ENCODE measurements at regions not wholly inside any gene's neighbourhood (a gene's known extent, or its start where the extent isn't known, plus 50 kb on each side); places are given as distances from the start of the nearest gene placed in this dataset.
"Not testable (repeated sequence)": the region's sequence is repeated elsewhere in the genome, so short reads cannot be mapped to it uniquely, and the experiment has no call there.

DNA sequence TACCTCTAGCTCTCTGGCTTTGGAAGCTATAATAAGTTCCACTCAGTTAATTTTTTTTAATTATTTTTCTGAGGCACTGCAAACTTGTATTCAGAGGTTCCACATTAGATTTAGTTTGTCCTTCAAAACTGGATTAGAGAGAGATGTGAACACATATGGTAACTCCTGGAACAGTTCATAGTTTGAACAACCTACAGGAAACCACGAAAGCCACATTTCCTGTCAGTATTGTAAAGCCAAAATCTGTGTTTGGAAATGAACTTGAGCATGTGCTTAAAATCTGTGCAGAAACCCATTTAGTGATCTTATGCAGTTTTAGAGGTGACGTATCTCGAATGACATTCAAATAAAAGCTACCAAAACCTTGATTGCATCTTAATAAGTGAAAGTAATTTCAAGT is 1952.0 kb downstream of the OLFM4 start:
- DNase-seq (ENCODE audit: insufficient read length, low spot score) (no peak), FAIRE-seq (no peak)

DNA sequence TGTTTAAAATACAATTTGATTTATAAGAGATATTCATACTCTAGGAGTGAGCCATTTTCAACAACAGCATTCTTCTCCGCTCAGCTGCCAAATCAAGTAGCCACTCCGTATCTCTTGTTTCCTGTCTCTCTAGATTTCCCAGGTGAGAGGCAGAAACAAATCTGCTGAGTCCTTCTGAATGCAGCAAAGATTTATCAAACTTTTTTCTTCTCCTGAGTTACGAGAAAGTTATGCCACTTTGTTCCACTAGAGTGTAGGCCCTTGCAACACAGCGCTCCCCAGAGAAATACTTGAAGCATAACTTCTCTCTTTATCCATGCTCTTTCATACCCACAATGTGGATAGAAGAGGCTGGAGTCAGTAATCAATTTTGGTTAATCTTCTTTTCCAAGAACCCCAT is 1960.8 kb downstream of the OLFM4 start:
- FAIRE-seq (no peak), DNase-seq (ENCODE audit: insufficient read length, low spot score) (no peak)

GRCh38 chr13:54999399-54999907 is 1970.8 kb downstream of the OLFM4 start:
- FAIRE-seq (no peak), DNase-seq (ENCODE audit: insufficient read length, low spot score) (no peak)

DNA sequence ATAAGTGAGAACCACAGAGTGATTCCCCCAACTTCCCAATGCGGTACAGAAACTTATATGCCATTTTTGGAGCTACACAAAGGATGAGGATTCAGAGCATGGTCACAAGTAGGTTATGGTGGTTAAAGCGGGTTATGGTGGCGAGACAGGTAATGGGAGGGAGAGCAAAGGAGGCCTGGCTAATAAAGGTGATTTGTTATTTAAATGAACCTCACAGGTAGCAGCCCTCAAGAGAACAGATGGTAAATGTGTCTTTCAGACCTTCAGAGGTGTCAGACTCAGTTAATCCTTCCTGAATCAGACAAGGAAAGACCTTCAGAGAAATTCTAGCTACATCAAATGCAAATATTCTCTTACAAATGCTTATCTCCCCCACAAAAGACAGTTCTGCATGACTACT is 1971.4 kb downstream of the OLFM4 start:
- DNase-seq (ENCODE audit: insufficient read length, low spot score) (no peak), FAIRE-seq (no peak)

- FAIRE-seq (no peak), DNase-seq (ENCODE audit: insufficient read length, low spot score) (no peak)
Measured at GRCh38 chr13:55000844-55001243, 1972.2 kb downstream of the OLFM4 start.

DNA sequence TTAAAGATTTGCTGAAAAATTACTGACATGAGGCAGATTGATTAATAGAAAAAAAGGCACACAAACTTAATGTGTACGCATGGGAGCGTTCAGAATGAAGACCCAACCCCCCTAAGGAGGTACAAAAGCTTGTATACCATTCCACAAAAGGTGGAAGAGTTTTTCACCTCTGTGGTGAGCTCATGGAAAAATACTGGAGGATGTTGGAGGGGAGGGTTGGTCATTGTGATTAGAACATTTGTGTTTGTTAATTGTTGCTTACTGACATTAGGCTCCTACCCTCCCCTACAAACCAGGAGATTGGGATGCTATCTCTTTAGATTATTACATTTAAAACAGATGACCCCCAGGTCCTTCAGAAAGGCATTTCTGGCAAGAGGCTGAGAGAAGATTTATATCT is 1973.3 kb downstream of the OLFM4 start:
- FAIRE-seq (no peak), DNase-seq (ENCODE audit: insufficient read length, low spot score) (no peak)

DNA sequence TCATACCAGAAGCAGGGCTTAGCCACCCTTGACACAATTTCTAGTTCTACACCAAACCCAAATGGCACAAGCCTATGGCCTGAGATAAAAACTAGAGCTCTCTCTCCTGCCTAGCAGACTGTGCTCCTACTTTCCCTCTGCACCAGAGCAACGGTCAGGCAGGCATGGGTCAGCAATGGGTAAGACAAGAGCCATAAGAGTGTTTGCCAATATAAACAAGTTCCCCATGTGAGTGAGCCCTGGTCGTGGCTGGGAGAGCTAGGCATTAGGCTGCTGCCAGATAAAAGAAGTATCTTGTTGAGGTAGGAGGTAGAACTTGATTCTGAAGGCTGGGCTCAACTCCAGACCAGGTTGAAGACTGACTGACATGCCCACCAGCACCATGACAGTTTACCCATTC is 1979.1 kb downstream of the OLFM4 start:
- DNase-seq (ENCODE audit: insufficient read length, low spot score) (no peak), FAIRE-seq (no peak)

GRCh38 chr13:55013051-55013450 is 1984.4 kb downstream of the OLFM4 start:
- FAIRE-seq (no peak), DNase-seq (ENCODE audit: insufficient read length, low spot score) (no peak)

- FAIRE-seq (no peak), DNase-seq (ENCODE audit: insufficient read length, low spot score) (no peak)
Measured at GRCh38 chr13:55029280-55029679, 2000.7 kb downstream of the OLFM4 start.

- DNase-seq (ENCODE audit: insufficient read length, low spot score) (no peak), FAIRE-seq (no peak)
Measured at GRCh38 chr13:55038230-55038629, 2009.6 kb downstream of the OLFM4 start.

- FAIRE-seq; DNase-seq (ENCODE audit: insufficient read length, low spot score): not testable (repeated sequence)
Measured at GRCh38 chr13:55053891-55054550, 2025.4 kb downstream of the OLFM4 start.

- not testable (repeated sequence) for FAIRE-seq; DNase-seq (ENCODE audit: insufficient read length, low spot score)
Measured at GRCh38 chr13:55055666-55056065, 2027.1 kb downstream of the OLFM4 start.

- DNase-seq (ENCODE audit: insufficient read length, low spot score) (no peak), FAIRE-seq (no peak)
Measured at GRCh38 chr13:55062662-55063061, 2034.0 kb downstream of the OLFM4 start.

DNA sequence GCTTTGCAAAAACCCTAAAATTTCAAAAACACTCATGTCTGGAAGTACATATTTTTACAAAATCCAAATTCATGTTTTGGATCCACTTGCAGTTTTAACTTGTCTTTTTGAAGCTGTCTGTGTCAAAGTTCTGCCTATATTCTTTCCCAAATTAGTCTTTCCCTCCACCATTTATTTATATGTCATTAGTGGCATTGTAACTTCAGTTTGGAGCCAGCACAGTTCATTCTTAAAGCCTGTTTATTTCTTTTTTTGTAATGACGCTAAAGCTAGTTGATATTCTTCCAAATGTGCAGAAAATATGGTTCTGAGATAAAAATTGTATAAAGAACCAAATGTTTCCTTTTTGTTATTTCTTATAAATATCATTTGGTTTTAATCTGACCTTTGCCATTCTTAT is 2039.3 kb downstream of the OLFM4 start:
- FAIRE-seq, result no peak

DNA sequence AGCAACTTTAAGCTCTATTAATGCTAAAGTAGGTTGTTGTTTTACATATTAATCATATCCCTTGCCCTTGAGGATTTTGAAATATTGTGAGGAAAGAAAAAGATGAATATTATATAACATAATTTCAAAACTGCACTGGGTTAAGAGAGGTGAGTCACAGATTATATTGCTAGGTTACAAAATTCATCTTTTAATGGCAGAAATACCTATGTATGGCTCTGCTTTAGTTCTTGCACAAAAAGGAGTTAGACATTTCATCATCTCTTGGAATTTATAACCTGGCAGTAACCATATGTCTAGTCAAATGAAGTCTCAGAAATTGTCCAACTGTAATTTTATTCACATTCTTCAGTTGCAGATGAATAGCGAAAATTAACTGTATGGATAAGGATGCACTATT is 2041.1 kb downstream of the OLFM4 start:
- no peak for FAIRE-seq
- DNase-seq (ENCODE audit: insufficient read length, low spot score), result no peak

More for the DNA sequence above, 2039.3 kb downstream of the OLFM4 start:
- no peak for DNase-seq (ENCODE audit: insufficient read length, low spot score)

GRCh38 chr13:55073000-55073399 is 2044.4 kb downstream of the OLFM4 start:
- DNase-seq (ENCODE audit: insufficient read length, low spot score) (no peak), FAIRE-seq (no peak)

DNA sequence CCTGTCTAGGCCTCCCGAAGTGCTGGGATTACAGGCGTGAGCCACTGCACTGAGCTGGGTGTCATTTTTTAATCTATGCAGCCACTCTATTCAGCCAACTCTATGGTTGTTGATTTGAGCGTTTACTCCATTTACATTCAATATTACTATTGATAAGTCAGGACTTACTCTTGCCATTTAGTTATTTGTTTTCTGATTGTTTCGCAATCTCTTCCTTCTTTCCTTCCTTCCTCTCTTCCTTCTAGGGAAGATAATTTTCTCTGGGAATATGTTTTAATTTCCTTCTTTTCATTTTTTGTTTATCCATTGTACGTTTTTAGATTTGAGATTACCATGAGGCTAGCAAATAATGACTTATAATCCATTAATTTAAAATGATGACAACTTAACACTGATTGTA is 2056.0 kb downstream of the OLFM4 start:
- DNase-seq (ENCODE audit: insufficient read length, low spot score) (no peak), FAIRE-seq (no peak)

DNA sequence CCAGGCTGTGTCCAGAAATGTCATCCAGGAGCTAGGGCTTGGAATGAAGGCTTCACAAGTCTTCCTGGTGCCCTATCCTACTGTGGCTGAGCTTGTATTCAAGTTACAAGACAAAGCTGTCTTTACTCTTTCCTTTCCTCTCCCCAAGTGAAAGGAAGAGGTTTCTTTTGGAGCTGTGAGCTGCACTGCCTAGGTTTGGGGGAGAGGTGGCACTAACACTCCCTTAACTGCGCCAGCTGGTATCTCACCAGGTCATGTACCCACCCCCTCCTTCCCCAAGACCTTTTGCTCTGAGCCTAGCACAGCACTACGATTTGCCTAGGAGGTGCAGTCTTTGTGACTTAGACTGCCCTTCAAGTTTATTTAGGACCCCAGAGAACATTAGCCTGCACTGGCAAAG is 2053.6 kb upstream of the PRR20A start:
- no peak for FAIRE-seq
- DNase-seq (ENCODE audit: insufficient read length, low spot score), result no peak

DNA sequence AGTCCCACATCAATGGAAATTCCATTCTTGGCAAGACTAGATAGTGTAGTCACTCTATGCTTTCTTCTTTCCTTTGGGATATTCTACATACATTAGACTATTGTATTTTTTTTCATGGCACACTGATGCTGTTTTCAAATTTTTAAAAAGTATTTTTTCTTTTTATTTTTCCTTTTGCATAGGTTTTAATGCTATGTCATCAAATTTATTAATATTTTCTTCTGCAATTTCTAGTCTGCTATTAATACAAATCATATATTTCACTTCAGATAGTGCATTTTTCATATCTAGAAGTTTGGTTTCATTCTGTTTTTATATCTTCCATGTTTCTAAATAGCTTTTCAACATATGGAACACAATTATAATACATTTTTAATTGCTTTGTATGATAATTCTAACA is 2050.1 kb upstream of the PRR20A start:
- FAIRE-seq (no peak), DNase-seq (ENCODE audit: insufficient read length, low spot score) (no peak)

DNA sequence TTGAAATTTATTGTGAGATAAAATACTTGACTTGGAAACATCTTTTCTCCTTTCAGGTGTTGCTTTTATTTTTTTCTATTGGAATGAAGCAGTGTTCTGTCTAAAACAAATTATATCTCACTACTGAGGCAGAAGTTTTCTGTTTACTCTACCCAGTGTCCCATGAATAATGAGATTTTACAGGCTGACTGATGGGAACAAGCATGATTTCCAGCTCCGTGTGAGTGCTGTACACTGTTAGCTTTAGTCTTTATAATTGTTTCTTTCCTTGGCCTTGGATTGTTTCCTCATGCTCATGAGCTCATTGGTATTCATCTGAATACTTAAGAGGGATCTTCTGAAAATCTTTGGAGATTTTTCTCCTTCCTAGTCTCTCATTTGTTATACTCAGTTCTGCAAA is 2049.5 kb upstream of the PRR20A start:
- FAIRE-seq (no peak), DNase-seq (ENCODE audit: insufficient read length, low spot score) (no peak)

DNA sequence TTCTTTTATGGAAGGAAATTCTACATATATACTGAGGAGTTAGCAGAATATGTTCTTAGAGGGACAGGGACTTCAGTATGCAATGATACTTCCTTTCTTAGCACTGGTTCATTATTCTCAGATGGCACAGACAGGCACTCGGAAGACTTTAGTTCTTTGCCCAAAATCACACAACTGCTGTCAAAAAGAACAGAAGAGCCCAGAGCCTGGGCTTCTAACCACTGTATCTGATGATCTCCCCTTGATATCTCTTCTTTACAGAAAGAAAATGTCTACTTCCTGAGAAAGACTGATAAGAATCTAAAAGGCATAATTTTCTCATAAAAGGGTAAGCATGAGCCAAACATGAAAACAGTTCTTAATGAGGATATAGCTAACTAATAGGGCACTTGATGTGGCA is 2034.2 kb upstream of the PRR20A start:
- FAIRE-seq, result no peak
- DNase-seq (ENCODE audit: insufficient read length, low spot score), result no peak

DNA sequence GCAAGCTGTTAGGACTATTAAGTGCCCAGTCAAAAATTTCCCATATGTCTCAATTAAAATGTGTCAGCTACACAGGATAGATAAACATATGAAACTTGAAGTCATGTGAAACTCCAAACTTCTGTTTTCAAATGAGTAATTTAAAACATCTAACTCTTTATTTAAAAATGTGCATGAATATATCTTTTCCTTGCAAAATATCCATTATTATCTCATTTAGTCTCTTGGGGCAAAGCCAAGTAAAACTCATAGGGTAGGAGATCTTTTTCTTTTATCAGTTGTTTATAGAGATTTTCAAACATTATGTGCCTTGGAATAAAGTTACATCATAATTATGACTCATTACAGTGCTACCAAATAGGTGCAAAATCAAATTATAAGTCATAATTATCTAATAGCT is 2020.1 kb upstream of the PRR20A start:
- DNase-seq (ENCODE audit: insufficient read length, low spot score) (no peak), FAIRE-seq (no peak)

DNA sequence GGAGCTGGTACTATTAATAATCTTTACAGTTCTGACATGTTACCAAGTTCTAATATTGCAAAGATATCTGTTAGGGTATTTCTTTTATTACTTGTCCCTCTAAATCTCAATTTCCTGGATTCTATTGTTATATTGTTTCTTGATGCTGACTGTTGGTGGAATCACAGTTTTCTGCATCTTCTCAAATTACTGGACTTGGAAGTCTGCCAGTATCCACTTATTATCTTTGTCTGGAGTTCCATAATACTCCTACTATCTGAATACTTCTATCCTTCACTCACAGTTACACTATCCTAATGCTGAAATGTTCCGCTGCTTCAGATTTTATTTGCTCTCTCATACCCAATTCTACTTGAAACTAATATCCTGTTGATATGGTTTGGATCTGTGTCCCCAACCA is 1985.7 kb upstream of the PRR20A start:
- no peak for FAIRE-seq
- no peak for DNase-seq (ENCODE audit: insufficient read length, low spot score)
